Stimulated activated CD4-positive, alpha-beta T cell treated with anti-CD3 and anti-CD28 coated beads, Interleukin-12 subunit alpha, Interleukin-12 subunit beta, amount 100 ng/mL, for 24 hours (primary cell): ENCODE measurements at regions not wholly inside any gene's neighbourhood (a gene's known extent, or its start where the extent isn't known, plus 50 kb on each side); places are given as distances from the start of the nearest gene placed in this dataset.
"Not testable (repeated sequence)": the region's sequence is repeated elsewhere in the genome, so short reads cannot be mapped to it uniquely, and the experiment has no call there.

ENCODE experiments used
- DNase-seq, 2 experiments: peaks; one replicate each; pipeline ENCODE4 v3.0.0-alpha.2; 2020; ENCODE audit warnings: low read depth in 2 of 2

DNA sequence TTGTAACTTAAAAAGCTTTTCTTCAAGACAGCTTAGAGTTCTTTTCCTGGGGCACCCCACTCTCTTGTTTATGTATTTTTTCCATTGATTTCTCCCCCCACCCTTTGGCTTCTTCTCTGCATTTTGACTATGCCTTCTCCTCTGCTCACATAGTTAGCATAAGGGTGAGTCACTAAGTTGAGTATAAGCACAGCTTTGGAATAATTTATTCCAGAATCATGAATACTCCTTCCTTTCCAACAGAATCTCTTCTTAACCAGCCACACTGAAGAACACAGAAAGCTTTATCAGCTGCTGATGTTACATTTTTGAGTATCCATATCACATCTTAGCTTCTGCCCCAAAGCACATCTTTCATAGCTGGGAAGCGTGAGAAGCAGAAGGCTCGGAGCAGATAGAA, 449.5 kb upstream of the MKI67 start:
- no peak for DNase-seq

DNA sequence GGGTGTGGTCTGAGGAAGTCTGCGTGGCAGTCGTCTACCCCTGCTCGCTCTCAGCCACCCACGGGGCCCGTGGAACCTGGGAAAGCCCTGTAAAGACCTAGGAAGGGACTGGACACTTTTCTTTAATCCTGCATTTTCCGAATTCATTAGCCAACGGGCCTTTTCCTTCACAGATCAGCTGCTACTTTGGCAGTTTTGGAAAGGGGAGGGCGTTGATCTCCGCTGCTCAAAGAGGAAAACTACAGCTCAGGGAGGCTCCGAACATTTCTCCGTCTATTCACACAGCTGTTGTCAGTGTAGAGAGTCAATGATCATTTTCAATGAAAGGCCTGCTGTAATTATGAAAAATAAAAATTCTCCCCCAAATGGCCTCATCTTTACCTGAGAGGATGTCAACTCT, 450.1 kb upstream of the MKI67 start:
- no peak for DNase-seq

DNA sequence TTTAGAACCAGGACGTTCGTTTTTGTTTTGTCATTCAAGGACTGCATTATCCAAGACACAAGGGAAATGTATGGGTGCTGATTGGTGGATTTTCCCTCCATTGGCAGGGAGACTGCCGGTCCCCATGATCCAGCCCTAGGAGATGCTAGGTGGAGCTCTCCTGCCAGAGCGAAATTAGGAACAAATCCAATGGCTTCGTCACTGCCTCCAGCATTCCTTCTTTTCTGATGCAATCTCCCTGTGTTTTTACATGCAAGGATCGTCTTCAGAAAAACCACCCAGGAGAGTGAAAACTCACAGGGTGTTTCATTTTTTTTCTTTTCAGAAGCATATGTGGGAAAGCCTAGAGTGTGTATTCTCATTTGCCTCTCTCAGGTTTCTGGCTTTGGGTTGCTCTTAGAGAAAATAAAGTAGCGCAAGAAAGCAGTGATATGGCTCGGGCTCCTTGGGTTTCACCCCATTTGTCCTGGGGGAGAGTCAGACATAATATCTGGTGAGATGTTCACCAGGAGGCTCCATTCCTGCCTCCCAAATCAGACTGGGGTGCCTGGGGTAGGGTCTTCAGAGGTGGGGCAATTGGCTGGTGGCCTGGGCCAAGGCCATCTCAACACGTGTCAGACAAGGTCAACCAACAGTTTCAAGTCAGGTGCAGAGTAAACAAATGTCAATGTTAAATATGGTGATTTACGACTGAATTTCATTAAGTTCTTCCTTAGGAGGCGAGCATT, 450.9 kb upstream of the MKI67 start:
- no peak for DNase-seq

DNA sequence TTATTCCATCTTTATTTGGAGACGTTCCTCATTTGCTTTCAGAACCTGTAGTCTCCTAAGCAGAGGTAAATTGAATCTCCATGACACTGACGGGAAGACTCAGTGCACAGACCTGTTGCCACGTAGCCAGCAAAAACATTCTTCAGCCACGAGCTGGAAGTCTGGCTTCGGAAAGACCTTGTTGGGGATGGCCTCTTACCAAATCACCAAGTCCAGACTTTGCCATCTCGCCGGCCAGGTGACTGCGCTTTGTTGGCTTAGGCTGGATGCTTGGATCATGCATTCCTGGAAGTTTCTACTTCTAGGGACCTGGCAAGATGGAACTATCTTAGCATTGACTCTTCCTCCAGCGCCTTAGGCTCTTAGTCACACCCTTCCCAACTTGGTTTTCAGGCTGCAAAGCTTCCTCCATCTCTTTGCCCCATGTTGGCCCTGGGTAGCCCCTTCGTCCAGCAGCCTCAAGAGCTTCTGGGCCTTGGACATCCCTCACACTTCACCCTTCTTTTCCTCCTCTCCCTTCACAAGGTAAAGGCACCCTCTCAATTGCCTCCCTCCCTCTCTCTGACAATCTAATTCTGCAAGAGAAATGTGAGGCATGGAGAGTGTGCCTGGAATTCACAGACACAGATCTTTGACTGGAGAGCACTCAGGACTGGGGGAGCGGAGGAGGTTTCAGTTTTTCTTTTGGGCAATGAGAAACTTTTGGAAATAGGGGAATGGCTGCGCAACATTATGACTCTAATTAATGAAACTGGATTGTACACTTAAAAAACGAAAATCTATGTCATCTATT, 451.9 kb upstream of the MKI67 start:
- no peak for DNase-seq

DNA sequence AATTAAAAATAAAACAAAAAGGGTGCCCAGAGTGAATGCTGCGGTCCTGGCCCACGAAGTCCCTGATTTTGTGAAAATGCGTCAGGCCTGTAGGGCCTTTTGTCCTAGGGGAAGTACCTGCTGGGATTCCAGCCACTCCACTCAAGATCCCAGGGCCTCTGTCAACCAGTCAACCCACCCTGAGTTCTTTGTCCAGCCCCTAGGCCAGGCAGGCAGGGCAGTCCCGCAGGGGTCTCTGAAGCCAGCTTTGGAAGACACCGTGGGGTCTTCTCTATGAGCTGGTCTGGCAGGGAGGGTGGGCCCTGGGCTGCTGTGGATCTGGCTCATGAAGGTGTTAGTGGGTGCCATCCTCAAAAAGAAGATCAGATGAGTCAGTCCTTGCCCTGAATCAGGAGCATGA, 452.5 kb upstream of the MKI67 start:
- no peak for DNase-seq

DNA sequence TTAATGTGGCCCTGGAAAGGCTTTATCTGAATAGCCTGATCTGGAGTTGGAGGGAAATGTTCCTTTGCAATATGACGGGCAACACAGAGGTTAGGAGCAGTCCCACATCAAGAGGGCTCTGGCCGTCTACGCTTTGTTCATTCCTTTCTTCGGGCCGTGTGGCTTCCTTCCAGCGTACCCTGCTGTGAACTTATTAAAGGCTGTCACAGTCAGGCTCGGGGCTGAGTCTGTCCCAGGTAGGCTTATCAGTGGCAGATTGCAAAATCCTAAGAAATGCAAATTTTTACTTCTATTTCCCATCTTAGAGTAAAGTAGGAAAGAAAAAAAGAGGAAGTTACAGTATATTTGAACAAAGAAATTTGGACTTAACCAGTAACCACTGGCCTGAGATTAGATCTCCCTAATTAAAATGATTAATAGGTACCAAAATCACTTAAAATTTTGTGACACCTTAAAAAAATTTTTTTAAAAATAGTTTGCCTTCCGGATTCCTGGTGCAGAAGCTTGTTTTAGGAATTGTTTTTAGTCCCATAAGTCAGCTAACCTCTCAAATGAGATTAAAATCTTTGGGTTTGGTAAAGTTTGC, 453.1 kb upstream of the MKI67 start:
- DNase-seq: no peak

DNA sequence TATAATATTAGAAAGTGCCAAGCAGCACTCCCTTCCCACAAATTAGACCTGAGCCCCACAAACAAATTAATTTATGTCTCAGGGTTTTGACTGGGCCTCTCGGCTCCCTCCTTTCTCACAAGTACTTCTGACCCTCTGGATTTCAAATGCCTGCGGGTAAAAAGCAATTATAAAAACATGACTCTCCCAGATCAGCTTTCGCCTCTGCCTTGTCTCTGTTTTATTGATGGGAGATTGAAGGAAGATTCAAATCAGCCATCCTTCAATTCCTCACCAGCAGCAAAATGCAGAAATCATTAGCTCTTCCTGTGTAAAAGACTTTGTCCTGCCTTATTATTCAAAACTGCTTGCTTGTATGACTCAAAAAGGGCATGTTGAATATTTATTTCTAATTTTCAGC, 453.7 kb upstream of the MKI67 start:
- no peak for DNase-seq

DNA sequence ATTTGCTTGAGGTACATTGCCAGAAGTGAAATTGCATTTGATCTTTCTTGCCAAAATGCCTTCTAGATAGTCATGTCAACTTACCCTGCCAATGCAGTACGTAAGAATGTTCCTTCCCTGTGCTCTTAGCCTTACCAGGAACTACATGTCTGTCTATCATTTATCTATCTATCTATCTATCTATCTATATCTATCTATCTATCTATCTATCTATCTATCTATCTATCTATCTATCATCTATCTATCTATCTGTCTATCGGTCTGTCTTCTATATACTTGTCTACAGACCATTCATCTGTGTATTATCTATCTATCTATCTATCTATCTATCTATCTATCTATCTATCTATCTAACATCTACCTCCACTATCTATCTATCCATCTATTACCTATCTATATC, 456.9 kb upstream of the MKI67 start:
- DNase-seq: not testable (repeated sequence)

DNA sequence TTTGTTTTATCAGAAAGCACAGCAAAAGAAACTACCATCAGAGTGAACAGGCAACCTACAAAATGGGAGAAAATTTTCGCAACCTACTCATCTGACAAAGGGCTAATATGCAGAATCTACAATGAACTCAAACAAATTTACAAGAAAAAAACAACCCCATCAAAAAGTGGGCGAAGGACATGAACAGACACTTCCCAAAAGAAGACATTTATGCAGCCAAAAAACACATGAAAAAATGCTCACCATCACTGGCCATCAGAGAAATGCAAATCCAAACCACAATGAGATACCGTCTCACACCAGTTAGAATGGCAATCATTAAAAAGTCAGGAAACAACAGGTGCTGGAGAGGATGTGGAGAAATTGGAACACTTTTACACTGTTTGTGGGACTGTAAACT, 460.4 kb upstream of the MKI67 start:
- not testable (repeated sequence) for DNase-seq

DNA sequence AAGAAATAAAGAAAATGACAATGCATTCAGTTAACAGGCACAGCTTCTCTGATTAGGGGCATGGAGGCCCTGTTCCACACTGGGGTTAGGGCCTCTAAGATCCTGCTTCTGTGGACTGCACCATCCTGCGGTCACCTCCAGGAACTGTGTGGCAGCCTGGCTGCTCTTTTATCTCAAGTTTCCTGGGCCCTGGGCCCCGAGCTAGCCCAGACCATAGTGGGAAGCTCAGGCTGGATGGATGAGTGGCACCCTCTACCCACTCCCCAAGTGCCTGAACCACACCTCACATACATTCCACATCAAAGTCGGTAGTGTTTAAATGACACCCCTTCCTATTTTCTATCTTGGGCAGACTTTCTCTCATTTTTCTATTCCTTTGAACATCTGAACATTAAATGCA, 461.5 kb upstream of the MKI67 start:
- DNase-seq: no peak

DNA sequence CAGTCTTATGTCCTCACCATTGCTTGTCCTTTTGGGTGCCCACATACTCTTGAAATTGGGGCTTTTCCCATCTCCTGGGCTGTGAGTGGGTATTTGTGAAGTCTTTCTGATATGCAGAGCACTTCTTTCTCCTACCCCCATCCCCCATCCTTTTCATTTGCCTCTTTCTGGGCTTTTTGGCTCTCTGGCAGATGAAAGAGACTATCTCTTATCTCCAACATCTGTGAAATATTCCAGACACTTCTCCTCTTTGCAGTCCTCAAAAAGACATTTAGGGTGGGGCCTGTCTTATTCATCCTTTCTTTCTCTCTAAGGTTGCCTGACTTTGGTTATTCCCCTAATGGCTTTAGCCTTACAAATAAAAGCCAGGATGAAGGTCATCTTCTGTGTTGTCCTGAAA, 462.2 kb upstream of the MKI67 start:
- DNase-seq: no peak

DNA sequence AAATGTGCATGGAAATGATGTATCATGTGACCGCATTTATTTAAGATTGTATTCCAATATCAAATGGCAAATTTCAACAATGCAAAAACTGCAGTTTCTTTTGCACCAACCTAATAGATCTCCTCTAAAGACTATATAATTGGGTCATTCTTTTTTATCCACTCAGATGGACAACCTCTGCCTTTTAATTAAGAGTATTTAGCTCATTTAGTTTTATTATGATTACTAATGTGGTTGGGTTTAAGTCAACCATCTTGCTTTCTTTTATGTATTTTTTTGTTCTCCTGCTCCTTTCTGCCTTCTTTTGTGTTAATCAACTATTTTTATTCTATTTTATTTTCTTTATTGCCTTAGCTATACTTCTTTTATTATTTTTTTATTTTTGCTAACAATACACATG, 468.5 kb upstream of the MKI67 start:
- no peak for DNase-seq

DNA sequence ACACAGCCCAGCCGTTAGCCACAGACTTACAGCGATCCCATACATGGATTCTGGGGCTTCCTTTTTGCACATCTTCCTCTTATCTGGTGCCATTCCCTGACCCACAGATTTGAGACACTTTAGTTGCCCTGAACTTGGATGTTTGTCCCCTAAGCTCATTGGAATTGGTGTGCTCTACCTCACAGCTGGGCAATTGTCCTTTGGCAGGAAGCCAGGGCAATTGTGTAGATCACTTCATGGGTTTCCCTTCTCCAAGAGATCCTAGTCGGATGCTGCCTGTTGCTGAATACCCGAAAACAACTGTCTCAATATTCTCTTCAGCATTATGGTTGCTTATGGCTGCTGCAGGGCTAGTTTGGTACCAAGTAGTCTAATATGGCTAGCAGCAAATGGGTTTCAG, 470.7 kb upstream of the MKI67 start:
- no peak for DNase-seq

DNA sequence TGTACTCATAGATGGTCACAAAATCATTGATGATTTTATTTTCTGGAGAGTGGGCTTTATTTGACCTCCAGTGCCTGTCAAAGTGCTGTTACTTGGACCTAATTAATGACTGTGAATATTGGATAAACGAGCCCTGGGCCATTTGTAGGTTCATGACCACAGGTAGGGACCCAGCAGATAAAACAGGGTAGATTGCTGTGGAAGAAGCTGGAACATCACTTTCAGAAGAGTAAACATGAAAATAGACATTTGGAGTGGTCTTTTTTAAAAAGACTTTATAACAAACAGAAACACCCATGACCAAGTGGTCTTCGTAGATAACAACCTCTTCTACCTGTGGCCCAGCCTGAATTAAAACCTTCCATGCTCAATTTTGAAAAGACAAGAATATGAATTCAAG, 472.8 kb upstream of the MKI67 start:
- DNase-seq: no peak

DNA sequence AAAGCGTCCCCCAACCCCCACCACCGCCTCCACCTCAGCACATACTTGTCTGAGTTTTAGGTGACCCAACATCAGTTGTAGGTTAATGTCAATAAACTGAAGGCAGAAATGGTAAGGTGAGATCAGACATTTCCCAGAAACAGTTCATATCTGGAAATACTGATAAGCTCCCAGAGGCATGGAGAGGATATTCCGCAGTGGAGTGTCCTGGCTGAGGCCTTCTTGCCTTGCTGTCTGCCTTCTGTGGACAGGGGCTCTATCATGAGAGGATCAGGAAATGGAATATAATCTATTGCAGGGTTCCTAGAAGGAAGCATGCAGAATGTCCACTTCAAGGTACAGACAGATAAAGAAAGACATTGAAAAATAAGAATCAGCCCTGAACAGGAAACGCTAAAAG, 473.3 kb upstream of the MKI67 start:
- no peak for DNase-seq

DNA sequence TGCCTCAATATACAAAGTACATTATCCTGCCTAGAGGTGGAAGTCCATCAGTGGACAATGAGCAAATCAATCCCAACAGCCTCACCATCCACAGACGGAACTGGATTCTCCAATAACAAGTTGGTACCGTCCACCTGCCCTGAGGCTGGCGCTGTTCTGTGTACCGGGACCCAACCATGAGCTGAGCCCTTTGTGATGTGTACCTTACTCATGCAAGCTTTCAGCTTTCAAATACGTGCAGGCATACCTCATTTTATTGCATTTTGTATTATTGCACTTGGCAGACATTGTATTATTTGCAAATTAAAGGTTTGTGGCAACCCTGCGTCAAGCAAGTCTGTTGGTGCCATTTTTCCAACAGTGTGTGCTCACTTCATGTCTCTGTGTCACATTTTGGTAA, 476.0 kb upstream of the MKI67 start:
- no peak for DNase-seq

DNA sequence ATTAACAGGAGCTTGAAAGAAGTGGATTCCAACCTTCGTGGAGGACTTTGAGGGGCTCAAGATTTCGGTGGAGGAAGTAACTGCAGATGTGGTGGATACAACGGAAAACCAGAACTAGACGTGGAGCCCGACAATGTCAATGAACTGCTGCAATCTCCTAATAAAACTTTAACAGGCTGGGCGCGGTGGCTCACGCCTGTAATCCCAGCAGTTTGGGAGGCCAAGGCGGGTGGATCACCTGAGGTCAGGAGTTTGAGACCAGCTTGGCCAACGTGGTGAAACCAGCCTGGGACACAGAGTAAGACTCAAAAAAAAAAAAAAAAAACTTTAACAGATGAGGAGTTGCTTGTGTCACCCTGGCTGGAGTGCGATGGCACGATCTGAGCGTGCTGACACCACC, 477.8 kb upstream of the MKI67 start:
- DNase-seq: no peak

DNA sequence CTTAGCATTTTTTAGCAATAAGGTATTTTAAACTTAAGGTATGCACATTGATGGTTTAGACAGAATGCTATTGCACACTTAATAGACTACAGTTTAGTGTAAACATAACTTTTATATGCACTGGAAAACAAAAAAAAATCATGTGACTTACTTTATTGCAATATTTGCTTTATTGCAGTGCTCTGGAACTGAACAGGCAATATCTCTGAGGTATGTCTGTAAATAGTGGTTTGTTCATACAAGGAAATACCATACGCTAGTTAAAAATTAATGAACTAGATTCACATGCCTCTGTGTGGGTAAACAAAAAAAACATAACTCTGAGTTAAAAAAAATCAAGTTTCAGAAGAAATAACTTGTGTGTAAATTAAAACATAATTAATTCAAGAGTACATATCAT, 479.0 kb upstream of the MKI67 start:
- no peak for DNase-seq

DNA sequence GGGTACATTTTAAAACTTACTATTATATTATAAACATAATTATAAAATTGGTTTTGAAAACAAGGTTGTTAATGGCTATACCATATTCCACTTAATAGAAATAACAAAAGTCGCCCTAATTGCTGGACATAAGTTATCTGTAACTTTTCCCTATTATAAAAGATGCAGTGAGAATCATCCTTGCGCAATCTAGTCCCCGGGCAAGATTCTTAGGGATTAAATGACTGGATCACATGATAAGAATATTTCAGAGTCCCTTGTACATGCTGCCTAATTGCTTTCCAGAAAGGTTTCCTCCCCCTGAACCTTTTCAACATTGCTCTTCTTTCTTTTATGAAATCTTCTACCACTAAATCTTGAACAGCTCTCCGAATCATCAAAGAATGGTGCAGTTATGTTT, 479.8 kb upstream of the MKI67 start:
- DNase-seq: no peak

DNA sequence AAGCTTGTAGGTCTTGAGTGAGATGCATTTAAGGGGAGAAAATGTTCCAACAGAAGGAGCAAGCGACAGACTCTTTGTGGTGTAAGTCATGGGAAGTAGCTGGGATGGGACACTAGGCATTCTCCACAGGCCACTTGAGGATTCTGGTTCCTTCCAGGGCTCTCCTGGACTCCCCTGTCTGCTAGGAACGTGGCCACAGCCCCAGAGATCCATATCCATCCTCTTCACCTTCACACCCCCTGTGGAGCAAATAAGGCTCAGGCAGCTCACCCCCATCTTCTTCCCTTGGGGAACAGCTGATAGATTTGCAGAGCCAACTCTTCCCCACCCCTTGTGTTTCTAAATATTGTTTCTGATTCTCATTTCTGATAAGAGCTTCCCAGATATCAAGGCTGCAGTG, 482.6 kb upstream of the MKI67 start:
- no peak for DNase-seq

DNA sequence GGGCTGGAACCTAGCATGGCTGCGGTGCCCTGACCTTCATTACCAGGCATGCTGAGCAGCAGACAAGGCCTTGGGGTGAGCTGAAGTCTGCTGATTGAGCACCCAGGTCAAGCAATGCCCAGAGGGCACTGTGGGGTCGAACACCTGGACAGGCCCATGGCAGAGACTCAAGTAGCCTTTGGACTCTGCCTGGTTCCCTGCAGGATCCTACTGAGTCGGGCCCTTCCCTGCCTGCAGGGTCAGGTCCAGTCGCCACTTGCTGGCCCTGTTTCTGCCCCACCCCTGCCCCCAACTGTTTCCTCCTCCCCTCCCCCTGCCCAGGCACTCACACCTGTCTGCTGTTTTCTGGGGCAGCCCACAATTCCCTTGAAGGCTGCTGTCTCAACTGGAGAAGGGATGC, 483.2 kb upstream of the MKI67 start:
- no peak for DNase-seq

DNA sequence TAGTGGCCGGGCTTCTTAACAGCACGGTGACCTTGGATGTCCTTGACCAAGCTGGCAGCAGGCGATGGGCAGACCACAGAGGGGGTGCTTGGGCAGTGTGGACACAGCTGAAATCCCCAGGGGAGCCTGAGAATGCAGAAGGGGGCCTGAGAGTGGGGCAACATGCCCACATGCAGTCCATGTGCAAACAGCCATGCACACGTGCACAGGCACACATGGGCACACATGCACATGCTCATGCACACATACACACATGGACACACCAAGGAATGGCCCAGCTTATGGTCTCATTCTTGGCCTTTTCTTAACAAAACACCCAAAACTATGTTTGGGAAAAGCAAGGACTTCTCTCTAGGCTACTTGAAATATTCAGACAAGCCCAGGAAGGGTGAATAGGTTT, 483.9 kb upstream of the MKI67 start:
- no peak for DNase-seq

DNA sequence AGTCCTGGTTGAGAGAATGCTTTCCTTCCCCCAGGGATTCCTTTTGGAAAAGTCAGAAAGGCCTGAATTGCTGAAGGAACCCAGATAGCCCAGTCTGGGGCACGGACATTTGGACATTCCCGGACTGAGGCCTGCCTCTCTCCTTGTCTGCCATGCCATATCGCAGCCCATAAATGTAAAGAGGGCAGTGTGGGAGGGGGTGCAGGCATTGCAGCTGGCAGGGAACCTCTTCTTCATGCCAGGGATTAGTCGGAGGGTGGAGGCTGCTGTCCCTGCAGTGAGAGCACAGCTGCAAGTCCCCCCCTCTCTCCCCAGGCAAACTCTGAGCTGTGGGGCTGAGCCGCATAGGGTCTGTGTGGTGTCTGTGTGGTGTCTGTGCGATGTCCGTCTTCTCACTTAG, 486.0 kb upstream of the MKI67 start:
- no peak for DNase-seq
